GM21367 (cell line): ENCODE measurements at regions not wholly inside any gene's neighbourhood (a gene's known extent, or its start where the extent isn't known, plus 50 kb on each side); places are given as distances from the start of the nearest gene placed in this dataset.

Experiments used
- ATAC-seq: cut with Tn5 transposase; IDR thresholded peaks from one replicate; pipeline ENCODE4 v1.9.1; 2021; ENCODE audit not compliant: unreplicated experiment

DNA sequence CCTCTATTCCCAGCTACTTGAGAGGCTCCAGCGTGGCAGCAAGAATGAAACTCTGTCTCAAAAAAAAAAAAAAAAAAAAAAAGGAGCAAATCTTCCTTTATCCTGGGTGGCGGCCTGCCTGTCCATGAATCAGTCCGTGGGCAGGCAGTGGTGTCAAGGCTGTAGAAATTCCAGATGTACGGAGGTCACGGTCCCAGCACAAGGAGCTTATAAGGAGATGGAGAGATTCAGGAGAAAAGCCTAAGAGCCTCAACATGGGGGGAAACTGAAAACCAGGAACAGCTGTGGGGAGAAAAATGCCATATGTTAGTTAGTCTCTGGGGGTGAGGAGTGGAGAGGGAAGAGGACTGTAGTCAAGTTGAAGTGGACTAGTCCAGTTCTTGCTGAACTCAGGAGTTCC, 130.5 kb upstream of the CRY1 start:
- ATAC-seq, result no peak

DNA sequence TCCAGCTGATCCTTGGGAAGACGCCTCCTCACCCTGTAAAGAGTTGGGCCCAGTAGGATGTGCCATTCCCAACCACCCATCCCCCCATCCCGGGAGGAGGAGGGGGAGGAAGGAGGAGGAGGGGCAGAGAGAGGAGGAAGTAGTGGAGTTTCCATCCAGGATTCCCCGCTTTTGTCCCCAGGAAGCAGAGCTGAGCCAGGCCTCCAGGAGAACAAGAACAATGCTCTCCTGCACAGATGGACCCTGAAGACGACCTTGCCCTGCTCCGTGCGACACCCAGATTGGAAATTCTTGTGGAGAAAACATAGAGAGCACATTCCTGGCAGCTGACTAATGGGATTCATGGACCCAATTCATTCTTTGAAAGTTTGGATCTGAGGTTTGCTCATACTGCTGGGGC, 132.3 kb upstream of the CRY1 start:
- no peak for ATAC-seq

DNA sequence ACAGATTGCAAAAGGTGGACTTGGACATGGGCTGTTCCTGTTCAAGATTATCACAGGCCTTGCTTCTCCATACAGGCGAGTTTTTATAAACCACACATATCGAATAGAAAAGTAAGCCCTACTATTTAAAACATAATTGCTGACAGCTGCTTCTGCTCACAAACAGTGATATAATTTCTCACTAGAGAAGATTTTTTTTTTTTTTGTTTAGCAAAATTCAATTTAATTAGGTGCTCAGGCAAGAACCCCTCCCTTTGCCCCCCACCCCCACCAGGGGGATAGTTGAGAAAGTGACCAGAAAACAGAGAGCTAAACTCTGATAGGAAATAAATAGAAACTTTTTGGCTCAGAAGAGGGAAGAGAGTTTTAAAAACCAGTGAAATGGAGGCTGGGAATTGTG, 132.8 kb upstream of the CRY1 start:
- ATAC-seq, result no peak

DNA sequence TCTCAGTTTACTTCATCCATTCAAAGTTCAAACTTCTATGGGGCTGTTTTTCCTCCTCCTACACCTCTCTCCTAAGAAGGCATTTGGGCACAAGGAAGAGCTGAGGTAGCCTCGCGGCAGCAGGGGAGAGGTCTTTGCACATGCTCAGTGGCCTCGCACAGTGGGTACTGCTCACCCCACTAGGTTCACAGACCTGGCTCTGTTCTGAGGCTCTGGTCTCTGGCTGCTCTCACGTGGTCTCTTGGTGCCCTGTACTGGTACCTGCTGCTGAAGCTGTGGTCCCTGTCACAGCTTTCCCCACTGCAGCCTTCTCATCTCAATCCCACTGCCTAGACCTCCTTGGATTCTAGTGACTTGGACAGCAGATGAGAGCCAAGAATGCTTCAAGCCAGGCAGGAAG, 134.7 kb upstream of the CRY1 start:
- no peak for ATAC-seq

DNA sequence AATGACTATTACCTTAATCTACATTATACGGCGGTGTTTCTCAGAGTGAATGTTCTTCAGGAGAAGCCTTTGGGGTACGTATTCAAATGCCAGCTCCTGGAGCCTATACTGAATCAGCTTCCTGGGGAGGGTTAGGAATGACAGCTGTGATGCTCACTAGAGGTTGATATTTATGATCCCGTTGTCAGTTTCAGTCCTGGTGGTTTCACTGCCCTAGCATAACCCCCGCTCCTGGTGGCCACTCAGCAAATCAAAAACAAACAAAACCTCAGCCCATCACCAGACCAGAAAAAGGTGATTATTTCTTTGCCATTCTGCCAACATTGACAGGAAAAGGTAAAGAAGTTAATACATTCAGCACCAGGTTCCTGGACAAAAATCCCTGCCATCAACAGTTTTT, 136.5 kb upstream of the CRY1 start:
- no peak for ATAC-seq

DNA sequence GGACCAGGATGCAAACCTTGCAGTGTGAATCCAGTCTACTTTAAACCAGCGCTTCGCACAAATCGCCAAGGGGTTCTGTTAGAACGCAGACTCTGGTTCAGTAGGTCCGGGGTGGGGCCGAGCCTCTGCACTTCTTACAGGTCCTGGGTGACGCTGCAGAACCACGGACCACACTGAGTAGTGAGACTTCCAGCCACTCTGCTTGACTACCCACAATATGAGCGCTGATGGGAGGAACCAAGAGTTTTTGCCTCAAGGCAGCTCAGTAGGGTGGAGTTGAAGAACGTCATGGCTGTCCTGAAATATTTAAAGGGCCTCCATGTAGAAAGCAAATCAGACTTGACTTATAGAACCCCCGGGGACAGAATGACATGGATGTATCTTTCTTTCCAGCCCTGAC, 138.0 kb upstream of the CRY1 start:
- ATAC-seq, result no peak

DNA sequence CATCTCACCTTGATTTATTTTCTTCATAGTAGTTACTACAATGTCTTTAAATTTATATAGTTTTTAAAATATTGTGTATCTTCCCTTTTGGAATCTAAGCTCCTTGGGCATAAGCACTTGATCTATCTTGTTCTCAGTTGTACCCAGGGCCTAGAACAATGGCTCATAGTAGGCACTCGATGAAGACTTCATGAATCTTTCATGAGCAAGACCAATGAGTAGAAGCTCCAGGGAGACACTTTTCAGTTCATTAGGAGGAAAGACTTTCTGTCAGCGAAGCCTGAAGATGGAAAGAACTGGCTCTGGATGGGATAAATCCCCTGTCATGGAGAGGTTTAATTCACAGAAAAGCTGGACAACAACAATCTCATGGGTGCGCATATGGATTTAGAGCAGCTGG, 140.2 kb upstream of the CRY1 start:
- no peak for ATAC-seq

DNA sequence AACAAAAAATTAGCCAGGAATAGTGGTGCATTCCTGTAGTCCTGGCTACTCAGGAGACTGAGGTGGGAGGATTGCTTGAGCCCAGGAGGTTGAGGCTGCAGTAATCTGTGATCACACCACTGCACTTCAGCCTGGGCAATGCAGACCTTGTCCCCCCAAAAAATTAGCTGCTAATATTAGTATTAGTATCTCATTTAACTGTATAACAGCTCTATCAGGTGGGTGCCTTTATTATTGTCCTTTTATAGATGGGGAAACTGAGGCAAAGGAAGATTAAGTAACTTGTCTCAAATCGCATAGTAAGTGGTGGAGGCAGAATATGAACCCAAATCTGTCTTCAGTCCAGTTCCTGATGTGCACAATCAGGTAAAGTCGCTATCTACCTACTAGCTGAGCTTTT, 142.3 kb upstream of the CRY1 start:
- no peak for ATAC-seq

DNA sequence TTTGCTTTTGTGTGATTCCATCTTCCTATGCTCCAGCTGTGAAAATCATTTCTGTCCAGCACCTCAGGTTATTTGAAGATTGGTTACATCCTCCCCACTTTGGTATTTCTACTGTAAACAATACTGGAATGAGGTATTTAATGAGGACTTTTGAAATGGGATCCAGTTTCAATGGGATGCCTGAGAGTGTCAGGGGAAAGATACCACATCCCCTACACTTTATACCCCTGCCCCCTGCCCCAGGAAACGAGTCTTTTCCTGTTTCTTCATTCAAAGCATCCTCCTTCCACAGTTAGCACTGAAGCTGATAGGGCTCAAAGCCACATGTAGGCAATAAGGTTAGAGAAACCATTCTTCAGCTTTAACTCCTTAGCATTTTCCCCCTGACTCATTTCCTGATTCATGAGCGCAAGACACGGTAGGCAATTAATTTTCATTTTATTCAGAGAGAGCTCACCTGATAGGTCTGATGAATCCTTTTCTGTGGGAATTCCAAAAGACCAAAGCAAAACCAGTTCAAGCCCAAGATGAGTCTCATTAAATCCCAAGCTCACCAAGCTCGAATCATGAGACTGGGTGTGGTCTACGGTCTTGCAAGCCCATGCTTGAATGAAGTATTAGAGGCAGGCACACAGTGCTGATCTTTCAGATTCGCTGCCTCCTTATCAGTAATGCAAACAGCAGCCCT, 143.6 kb upstream of the CRY1 start:
- ATAC-seq, result no peak

DNA sequence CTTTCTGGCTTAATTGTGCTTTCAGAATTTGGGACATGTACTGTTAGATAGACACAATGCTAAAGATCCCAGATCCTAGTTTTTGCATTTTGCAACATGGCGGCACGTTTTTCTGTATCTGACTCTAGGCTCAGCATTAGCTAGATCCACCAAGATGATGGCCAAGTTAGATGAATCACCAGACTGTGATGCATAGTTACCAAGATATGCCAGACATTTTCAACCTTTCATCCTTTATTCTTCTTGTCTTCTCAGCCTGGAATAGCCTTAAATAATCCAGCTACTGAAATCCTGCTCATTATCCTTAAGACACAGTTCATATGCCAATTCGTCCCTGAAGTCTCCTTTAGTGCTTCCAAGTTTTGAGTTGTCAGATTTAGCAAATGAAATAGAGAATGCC, 144.9 kb upstream of the CRY1 start:
- ATAC-seq, result no peak

DNA sequence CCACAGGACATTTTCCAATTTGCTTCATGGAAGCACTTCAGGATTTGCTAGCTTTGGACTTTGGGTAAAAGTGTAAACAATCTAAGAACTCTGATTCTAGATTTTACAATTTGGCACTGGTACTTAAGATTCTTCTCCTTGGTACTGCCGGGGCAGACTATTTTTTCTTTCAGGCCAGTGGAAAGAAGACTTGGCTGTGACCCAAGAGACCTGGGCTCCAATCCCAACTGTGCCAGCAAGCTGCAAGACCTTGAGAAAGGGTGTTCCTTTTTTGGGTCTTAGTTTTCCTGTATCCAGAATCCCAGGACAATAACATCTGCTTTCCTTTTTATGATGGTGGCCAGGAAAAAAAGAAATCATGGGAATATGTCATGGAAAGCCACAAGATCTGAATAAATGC, 148.1 kb upstream of the CRY1 start:
- no peak for ATAC-seq

DNA sequence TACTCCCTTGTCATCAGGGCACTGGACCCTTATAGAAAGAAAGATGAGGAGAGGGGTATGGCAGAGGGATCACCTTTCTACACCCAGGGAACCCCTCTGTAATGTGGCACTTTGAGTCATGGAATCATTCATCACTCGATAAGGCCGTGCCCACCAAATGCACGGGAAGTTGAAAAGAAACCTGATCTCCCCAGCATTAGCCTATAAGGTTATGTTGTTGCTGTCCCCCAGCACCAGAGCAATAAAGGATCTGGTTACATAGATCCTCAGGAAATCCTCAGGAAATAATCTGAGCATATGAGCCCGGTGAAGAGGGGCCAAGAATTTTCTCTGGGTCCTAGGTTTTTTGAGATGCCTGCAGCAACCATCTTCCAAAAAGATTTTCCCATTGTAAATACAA, 148.8 kb upstream of the CRY1 start:
- ATAC-seq, result no peak

DNA sequence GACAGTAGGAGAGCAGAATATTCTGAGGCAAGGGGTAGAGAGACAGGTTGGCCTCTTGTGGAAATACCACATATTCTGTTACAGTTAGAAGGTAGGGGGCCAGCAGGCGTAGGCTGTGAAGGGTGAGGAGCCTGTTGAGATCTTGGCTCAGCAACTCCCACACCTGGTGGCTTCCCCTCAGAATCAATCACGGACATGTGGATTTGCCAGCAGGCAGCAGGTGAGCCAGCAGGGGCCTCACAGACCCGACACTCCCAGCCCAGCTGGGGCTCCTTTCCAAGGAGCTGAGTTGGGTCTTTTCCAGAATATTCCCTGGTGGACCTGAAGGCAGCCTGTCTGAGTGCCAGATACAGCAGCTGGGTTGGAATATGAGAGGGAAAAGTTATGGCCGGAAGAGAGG, 150.0 kb upstream of the CRY1 start:
- no peak for ATAC-seq

DNA sequence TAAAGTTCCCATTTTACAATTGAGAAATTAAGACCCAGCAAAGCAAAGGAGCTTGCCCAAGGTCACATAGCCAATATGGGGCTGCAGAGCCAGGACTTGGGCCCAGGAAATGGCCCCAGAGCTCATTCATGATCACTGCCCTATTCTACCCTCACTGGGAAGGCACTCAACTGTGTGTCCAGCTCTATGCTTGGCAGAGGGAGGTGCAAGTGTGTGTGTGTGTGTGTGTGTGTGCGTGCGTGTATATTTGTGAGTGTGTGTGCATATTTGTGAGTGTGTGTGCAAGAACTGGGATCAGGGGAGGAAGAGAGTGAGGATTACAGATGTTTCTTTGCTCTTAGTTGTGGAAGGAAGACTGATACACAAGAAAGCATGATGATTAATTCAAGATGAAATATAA, 151.2 kb upstream of the CRY1 start:
- ATAC-seq, result no peak

DNA sequence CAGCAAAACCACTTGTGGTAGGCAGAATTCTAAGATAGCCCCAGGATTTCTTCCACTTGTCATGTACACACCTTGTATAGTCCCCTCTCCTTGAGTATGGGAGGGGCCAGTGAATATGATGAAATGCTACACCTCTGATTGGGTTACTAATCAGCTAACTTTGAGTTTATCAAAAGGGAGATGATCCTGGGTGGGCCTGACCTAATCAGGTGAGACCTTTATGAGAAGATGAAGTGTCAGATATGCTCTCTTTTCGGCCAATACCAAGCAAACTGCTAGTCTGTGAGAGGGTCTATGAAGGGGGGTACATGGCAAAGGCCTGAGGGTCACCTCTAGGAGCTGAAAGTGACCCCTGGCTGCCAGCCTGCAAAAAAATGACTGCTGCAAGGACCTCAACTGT, 154.3 kb upstream of the CRY1 start:
- ATAC-seq, result no peak

DNA sequence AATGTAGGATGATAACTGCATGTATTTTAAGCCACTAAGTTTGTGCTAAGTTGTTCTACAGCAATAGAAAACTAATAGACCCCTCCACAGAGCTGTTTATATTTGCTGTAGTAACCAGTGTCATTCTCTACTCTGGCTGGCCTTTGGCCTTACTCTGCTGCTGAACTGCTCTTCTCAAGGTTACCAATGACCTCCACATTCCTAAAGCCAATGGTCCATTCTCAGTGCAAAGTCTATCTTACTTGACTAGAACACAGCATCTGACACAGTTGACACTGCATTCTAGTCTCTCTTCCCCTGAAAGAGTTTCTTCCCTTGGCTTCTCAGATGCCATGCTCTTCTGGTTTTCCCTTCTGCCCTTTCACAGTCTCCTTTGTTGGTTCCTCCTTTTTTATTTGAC, 154.8 kb upstream of the CRY1 start:
- ATAC-seq, result no peak

DNA sequence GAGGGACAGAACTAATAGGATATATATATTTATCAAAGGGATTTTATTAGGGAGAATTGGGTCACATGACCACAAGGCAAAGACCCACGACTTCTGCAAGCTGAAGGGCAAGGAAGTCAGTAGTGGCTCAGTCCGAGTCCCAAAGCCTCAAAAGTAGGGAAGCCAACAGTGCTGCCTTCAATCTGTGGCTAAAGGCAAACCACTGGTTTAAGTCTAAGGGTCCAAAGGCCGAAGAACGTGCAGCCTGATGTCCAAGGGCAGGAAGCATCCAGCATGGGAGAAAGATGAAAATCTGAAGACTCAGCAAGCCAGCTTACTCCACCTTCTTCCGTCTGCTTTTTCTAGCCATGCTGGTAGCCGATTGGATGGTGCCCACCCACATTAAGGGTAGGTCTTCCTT, 157.9 kb upstream of the CRY1 start:
- no peak for ATAC-seq

DNA sequence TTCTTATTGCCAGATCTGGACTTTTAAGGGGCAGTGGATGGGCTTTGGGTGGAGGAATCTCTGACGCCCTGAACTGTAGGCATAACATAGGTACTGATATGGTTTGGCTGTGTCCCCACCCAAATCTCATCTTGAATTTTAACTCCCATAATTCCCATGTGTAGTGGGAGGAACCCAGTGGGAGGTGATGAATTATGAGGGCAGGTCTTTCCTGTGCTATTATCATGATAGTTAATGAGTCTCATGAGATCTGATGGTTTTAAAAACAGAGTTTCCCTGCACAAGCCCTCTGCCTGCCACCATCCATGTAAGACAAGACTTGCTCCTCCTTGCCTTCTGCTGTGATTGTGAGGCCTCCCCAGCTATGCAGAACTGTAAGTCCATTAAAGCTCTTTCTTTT, 160.0 kb upstream of the CRY1 start:
- no peak for ATAC-seq

DNA sequence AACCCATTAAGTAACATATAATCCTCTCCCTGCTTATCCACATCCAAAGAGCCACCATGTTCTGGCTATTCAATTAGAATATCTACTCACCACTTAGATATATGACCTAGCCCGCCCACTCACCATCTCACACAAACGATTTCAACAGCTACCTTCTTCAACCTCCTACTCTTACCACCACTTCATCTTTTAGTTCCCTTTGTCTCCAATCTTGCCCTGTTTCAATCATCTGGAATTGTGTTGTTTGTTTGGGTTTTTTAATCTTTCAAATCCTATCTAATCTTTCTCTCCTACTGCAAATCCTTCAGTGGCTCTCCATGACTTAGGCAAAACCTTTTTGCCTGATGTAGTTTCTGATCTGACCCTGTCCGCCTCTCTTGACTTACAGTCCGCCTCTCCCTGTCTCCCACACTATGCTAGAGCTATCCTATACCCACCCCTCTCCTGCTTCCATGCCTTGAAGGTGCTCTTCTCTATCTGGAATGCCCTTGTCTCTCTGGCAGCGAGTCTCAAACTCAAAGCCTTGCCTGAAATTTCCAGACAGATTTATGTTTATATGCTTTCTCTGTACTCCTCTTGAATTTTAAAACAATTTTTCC, 161.0 kb upstream of the CRY1 start:
- ATAC-seq, result no peak

DNA sequence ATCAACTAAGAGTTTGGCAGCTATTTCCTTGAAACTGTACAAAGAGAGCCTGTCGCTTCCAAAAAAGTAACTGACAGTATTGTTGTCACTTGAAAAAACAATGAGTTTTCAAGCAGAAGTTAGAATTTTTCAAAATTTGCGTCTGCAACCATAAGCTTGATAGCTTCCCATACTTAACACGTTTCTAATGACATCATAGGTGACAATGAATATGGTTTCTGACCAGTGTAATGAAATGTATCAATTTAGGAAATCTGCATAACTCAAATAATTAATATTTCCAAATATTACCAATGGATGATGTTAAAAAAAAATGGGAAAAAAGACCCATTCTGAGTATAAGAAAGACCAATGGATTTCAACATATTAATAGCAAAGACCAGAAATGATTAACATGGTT, 165.4 kb upstream of the CRY1 start:
- ATAC-seq, result no peak

DNA sequence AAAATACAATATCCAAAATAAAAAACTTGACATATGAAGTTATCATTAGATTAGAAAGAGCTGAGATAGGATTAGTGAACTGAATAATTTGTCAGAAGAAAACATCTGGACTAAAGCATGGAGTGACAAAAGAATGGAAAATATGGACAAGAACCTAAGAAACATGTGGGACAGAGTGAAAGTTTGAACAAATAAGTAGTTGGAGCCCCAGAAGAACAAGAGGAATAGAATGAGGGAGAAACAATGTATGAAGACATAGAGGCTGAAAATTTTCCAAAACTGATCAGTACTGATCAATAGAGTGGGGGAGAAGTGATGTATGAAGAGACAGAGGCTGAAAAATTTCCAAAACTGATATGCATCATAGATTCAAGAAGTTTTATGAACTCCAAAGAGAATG, 170.6 kb upstream of the CRY1 start:
- no peak for ATAC-seq

DNA sequence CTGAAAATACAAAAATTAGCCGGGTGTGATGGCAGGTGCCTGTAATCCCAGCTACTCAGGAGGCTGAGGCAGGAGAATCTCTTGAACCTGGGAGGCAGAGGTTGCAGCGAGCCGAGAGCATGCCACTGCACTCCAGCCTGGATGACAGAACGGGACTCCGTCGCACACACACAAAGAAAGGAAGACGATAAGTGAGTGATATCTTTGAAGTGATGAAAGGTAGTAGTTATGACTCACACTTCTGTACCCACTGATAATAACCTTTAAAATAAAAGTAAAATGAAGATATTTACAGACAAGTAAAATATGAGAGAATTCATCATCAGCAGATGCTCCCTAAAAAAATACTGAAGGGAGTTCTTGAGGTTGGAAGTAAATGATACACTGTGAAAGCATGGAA, 171.3 kb upstream of the CRY1 start:
- no peak for ATAC-seq

DNA sequence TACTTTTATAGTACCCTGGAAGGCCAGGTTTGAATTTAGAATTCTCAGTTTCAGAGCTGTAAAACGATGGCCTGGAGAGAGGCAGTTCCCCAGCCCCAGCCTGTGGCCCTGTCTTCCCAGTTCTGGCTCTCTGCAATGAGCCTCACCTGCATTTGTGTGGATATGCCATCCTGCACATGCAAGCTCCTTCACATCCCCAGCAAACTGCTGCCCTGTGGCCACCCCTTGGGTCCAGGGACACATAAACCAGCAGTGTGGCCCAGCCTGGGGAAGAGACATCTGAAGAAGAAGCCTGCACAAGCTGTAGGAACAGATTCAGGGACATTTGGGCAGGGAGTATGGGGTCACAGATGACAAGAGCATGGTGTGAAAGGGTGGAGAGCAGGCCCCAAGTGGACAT, 174.3 kb upstream of the CRY1 start:
- ATAC-seq, result no peak
